Skeletal muscle tissue (tissue), 3 donors: ENCODE measurements at regions not wholly inside any gene's neighbourhood (a gene's known extent, or its start where the extent isn't known, plus 50 kb on each side); places are given as distances from the start of the nearest gene placed in this dataset.
"Not testable (repeated sequence)": the region's sequence is repeated elsewhere in the genome, so short reads cannot be mapped to it uniquely, and the experiment has no call there.

ENCODE experiments used
- H3K27ac ChIP-seq: one replicate; pipeline ENCODE4 v1.7.0; 2013; ENCODE audit warnings: mild to moderate bottlenecking, low read depth, low read length, inconsistent platforms
- H3K27me3 ChIP-seq, 3 donors: one replicate each; pipeline ENCODE4 v1.7.0; 2013; ENCODE audit warnings: low read length in 3 of 3; ENCODE audit not compliant: control insufficient read depth in 3 of 3, insufficient read depth in 3 of 3
- H3K36me3 ChIP-seq, 3 donors: one replicate each; pipeline ENCODE4 v1.7.0; 2013; ENCODE audit warnings: low read length in 3 of 3; ENCODE audit not compliant: control insufficient read depth in 3 of 3, insufficient read depth in 3 of 3
- H3K4me1 ChIP-seq, 3 donors: one replicate each; pipeline ENCODE4 v1.7.0; 2013; ENCODE audit warnings: low read length in 3 of 3, mild to moderate bottlenecking in 3 of 3; ENCODE audit not compliant: control insufficient read depth in 3 of 3, insufficient read depth in 3 of 3
- H3K4me3 ChIP-seq, 3 donors: one replicate each; pipeline ENCODE4 v1.7.0; 2013; ENCODE audit warnings: low read length in 3 of 3
- H3K9ac ChIP-seq, 3 donors: one replicate each; pipeline ENCODE4 v1.7.0; 2013; ENCODE audit warnings: low read length in 3 of 3, mild to moderate bottlenecking in 3 of 3, moderate library complexity in 2 of 3, low read depth in 1 of 3
- H3K9me3 ChIP-seq, 3 donors: one replicate each; pipeline ENCODE4 v1.7.0; 2013; ENCODE audit warnings: low read length in 3 of 3; ENCODE audit not compliant: control insufficient read depth in 3 of 3
- donor health status: Osteomylitis.

- Histone ChIP-seq H3K4me3 (no peak overlapping the region), H3K4me1 (no peaks in the 10 kb centered on the region), H3K27ac (no peak overlapping the region), H3K9me3 (no peaks in the 10 kb centered on the region), H3K27me3 (no peaks in the 10 kb centered on the region), H3K9ac (no peak overlapping the region), H3K36me3 (no peaks in the 10 kb centered on the region)
Measured at GRCh38 chr15:95025924-95026728, 794.8 kb downstream of the MCTP2 start.

GRCh38 chr15:95027981-95028380 lies 796.6 kb downstream of the MCTP2 start:
- Histone ChIP-seq H3K27ac (no peak overlapping the region), H3K27me3 (no peaks in the 10 kb centered on the region), H3K4me3 (no peak overlapping the region), H3K9ac (no peak overlapping the region), H3K4me1 (no peaks in the 10 kb centered on the region), H3K9me3 (no peaks in the 10 kb centered on the region), H3K36me3 (no peaks in the 10 kb centered on the region)

- no peak overlapping the region for H3K9ac ChIP-seq
- no peaks in the 10 kb centered on the region for H3K4me1 ChIP-seq
- H3K27me3 ChIP-seq: no peaks in the 10 kb centered on the region
- H3K36me3 ChIP-seq: no peaks in the 10 kb centered on the region
- no peak overlapping the region for H3K27ac ChIP-seq
- no peaks in the 10 kb centered on the region for H3K9me3 ChIP-seq
- no peak overlapping the region for H3K4me3 ChIP-seq
Measured at GRCh38 chr15:95032156-95032555, 800.8 kb downstream of the MCTP2 start.

GRCh38 chr15:95035106-95035505 lies 803.7 kb downstream of the MCTP2 start:
- Histone ChIP-seq H3K27me3 (no peaks in the 10 kb centered on the region), H3K36me3 (no peaks in the 10 kb centered on the region)

GRCh38 chr15:95041297-95041696 lies 809.9 kb downstream of the MCTP2 start:
- Histone ChIP-seq H3K9ac (no peak overlapping the region), H3K27me3 (no peaks in the 10 kb centered on the region), H3K27ac (no peak overlapping the region), H3K4me3 (no peak overlapping the region), H3K4me1 (no peaks in the 10 kb centered on the region), H3K36me3 (no peaks in the 10 kb centered on the region), H3K9me3 (no peaks in the 10 kb centered on the region)

More at GRCh38 chr15:95035106-95035505, 803.7 kb downstream of the MCTP2 start:
- no peaks in the 10 kb centered on the region for H3K4me1 ChIP-seq
- no peak overlapping the region for H3K9ac ChIP-seq
- no peak overlapping the region for H3K4me3 ChIP-seq
- H3K27ac ChIP-seq: no peak overlapping the region
- H3K9me3 ChIP-seq: no peaks in the 10 kb centered on the region

- not testable (repeated sequence) for H3K4me1 ChIP-seq, H3K36me3 ChIP-seq, H3K9me3 ChIP-seq, H3K27ac ChIP-seq, H3K4me3 ChIP-seq, H3K27me3 ChIP-seq, H3K9ac ChIP-seq
Measured at GRCh38 chr15:95043236-95043932, 812.0 kb downstream of the MCTP2 start.

- Histone ChIP-seq H3K9ac (no peak overlapping the region), H3K27me3 (no peaks in the 10 kb centered on the region), H3K4me1 (no peaks in the 10 kb centered on the region), H3K9me3 (peaks cover 0 to 2% (median 0%) of the 10 kb centered on the region in 3 donors), H3K36me3 (no peaks in the 10 kb centered on the region), H3K4me3 (no peak overlapping the region), H3K27ac (no peak overlapping the region)
Measured at GRCh38 chr15:95043933-95044313, 812.6 kb downstream of the MCTP2 start.

- Histone ChIP-seq H3K9ac (no peak overlapping the region), H3K27ac (no peak overlapping the region), H3K4me3 (no peak overlapping the region), H3K9me3 (peaks cover 0 to 2% (median 0%) of the 10 kb centered on the region in 3 donors), H3K27me3 (no peaks in the 10 kb centered on the region), H3K36me3 (no peaks in the 10 kb centered on the region), H3K4me1 (no peaks in the 10 kb centered on the region)
Measured at GRCh38 chr15:95044745-95045417, 813.5 kb downstream of the MCTP2 start.

- H3K36me3 ChIP-seq: no peaks in the 10 kb centered on the region
- H3K27me3 ChIP-seq: no peaks in the 10 kb centered on the region
- H3K27ac ChIP-seq: no peak overlapping the region
- H3K4me1 ChIP-seq: no peaks in the 10 kb centered on the region
- no peak overlapping the region for H3K9ac ChIP-seq
- H3K9me3 ChIP-seq: peaks cover 0 to 3% (median 0%) of the 10 kb centered on the region in 3 donors
- no peak overlapping the region for H3K4me3 ChIP-seq
Measured at GRCh38 chr15:95051861-95052260, 820.5 kb downstream of the MCTP2 start.

- Histone ChIP-seq H3K27ac (no peak overlapping the region), H3K27me3 (no peaks in the 10 kb centered on the region), H3K9ac (no peak overlapping the region), H3K4me3 (no peak overlapping the region), H3K4me1 (no peaks in the 10 kb centered on the region), H3K36me3 (no peaks in the 10 kb centered on the region), H3K9me3 (no peaks in the 10 kb centered on the region)
Measured at GRCh38 chr15:95059346-95059905, 828.1 kb downstream of the MCTP2 start.
